ENCODE measurements at regions not wholly inside any gene's neighbourhood (a gene's known extent, or its start where the extent isn't known, plus 50 kb on each side); places are given as distances from the start of the nearest gene placed in this dataset.
"Not testable (repeated sequence)": the region's sequence is repeated elsewhere in the genome, so short reads cannot be mapped to it uniquely, and the experiment has no call there.

DNA sequence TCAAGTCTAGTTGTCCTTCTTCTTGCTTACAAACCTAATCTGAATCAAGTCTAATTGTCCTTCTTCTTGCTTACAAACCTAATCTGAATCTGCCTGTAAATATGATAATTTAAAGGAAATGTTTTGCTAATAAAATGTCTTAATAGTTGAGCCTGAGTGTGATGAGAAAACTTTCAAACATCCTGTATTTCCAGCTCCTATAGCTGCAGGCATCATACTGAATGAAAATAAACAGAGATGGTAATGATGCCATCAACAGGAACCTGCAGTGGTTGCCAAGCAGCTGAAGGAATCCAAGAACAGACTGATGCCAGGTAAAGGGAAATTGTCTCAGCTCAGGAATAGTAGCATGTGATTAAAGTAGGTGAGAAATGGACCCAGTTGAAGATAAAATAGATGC lies 156.1 kb upstream of the IRS4 start:
- ChIA-PET CTCF (no interaction called here), POLR2A (ENCODE audit: low non-redundant PET) (no interaction called here)
- no peak overlapping the region for H3K27ac ChIP-seq (ENCODE audit: low read depth, low read length, poor library complexity, severe bottlenecking)
- no peak overlapping the region for H3K4me3 ChIP-seq (ENCODE audit: low read depth, low read length, poor library complexity, severe bottlenecking)
- no peak for DNase-seq (ENCODE audit: low spot score)
- intact Hi-C loops (cut with micrococcal nuclease; ENCODE audit: unreplicated experiment), result no loop called here
- H3K4me1 ChIP-seq (ENCODE audit: insufficient read depth, low read length, poor library complexity, severe bottlenecking), result no peaks in the 10 kb centered on the region
- BruUV-seq (replicated peaks), result no TSS peak
- TF ChIP-seq, protein P1, sequence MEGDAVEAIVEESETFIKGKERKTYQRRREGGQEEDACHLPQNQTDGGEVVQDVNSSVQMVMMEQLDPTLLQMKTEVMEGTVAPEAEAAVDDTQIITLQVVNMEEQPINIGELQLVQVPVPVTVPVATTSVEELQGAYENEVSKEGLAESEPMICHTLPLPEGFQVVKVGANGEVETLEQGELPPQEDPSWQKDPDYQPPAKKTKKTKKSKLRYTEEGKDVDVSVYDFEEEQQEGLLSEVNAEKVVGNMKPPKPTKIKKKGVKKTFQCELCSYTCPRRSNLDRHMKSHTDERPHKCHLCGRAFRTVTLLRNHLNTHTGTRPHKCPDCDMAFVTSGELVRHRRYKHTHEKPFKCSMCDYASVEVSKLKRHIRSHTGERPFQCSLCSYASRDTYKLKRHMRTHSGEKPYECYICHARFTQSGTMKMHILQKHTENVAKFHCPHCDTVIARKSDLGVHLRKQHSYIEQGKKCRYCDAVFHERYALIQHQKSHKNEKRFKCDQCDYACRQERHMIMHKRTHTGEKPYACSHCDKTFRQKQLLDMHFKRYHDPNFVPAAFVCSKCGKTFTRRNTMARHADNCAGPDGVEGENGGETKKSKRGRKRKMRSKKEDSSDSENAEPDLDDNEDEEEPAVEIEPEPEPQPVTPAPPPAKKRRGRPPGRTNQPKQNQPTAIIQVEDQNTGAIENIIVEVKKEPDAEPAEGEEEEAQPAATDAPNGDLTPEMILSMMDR (conservative IDR thresholded peaks at IDR 0.05; ENCODE audit: low read depth, low read length), result no peak
- TF ChIP-seq EZH2 (IDR thresholded peaks at IDR 0.05; ENCODE audit: borderline replicate concordance, low read depth, low read length, poor library complexity, severe bottlenecking), result no peak
- H3K9me3 ChIP-seq (ENCODE audit: low read depth, low read length, poor library complexity, severe bottlenecking), result no peaks in the 10 kb centered on the region
- no peaks in the 10 kb centered on the region for H3K36me3 ChIP-seq (ENCODE audit: insufficient read depth, low read length, poor library complexity, severe bottlenecking)
- no peaks in the 10 kb centered on the region for H3K27me3 ChIP-seq (replicated peaks; ENCODE audit: insufficient read depth, low read depth, low read length, poor library complexity)

DNA sequence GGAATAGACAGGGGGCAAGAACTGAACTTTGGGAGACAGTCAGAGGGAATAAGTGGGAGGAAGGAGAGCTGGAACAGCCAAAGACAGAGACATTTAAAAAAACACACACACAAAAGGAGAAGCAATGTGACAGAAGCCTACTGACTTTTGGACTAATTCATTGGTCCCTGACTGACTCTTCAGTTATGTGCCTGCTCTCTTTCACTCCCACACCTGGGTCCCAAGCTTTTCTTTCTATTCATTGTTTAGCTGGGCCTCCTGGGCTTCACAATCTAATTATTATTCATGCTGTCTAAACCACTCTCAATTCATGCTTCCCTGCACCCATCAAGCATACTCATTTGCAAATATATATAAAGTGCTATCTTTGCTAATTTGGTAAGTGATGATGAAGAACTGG lies 139.2 kb upstream of the IRS4 start:
- ChIA-PET POLR2A (ENCODE audit: low non-redundant PET) (no interaction called here), CTCF (no interaction called here)
- H3K27me3 ChIP-seq (replicated peaks; ENCODE audit: insufficient read depth, low read depth, low read length, poor library complexity), result no peaks in the 10 kb centered on the region
- H3K36me3 ChIP-seq (ENCODE audit: insufficient read depth, low read length, poor library complexity, severe bottlenecking), result no peaks in the 10 kb centered on the region
- no TSS peak for BruUV-seq (replicated peaks)
- TF ChIP-seq, protein P1 (conservative IDR thresholded peaks at IDR 0.05; ENCODE audit: low read depth, low read length), result no peak
- TF ChIP-seq EZH2 (IDR thresholded peaks at IDR 0.05; ENCODE audit: borderline replicate concordance, low read depth, low read length, poor library complexity, severe bottlenecking), result no peak
- H3K4me3 ChIP-seq (ENCODE audit: low read depth, low read length, poor library complexity, severe bottlenecking), result no peak overlapping the region
- intact Hi-C loops (cut with micrococcal nuclease; ENCODE audit: unreplicated experiment), result no loop called here
- no peaks in the 10 kb centered on the region for H3K9me3 ChIP-seq (ENCODE audit: low read depth, low read length, poor library complexity, severe bottlenecking)
- no peak for DNase-seq (ENCODE audit: low spot score)
- no peak overlapping the region for H3K27ac ChIP-seq (ENCODE audit: low read depth, low read length, poor library complexity, severe bottlenecking)
- H3K4me1 ChIP-seq (ENCODE audit: insufficient read depth, low read length, poor library complexity, severe bottlenecking), result no peaks in the 10 kb centered on the region

DNA sequence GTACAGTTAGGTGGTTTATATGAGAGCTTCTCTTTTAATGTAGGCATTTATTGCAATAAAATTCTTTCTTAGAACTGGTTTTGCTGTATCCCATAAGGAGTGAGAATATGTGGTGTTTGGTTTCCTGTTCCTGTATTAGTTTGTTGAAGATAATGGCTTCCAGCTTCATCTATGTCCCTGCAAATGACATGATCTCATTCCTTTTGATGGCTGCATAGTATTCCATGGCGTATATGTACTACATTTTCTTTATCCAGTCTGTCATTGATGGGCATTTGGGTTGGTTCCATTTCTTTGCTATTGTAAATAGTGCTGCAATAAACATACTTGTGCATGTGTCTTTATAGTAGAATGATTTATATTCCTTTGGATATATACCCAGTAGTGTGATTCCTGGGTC lies 106.7 kb upstream of the IRS4 start:
- H3K27ac ChIP-seq (ENCODE audit: low read depth, low read length, poor library complexity, severe bottlenecking); intact Hi-C loops (cut with micrococcal nuclease; ENCODE audit: unreplicated experiment); H3K4me3 ChIP-seq (ENCODE audit: low read depth, low read length, poor library complexity, severe bottlenecking); H3K27me3 ChIP-seq (replicated peaks; ENCODE audit: insufficient read depth, low read depth, low read length, poor library complexity); H3K4me1 ChIP-seq (ENCODE audit: insufficient read depth, low read length, poor library complexity, severe bottlenecking); CTCF ChIA-PET; H3K36me3 ChIP-seq (ENCODE audit: insufficient read depth, low read length, poor library complexity, severe bottlenecking); H3K9me3 ChIP-seq (ENCODE audit: low read depth, low read length, poor library complexity, severe bottlenecking); DNase-seq (ENCODE audit: low spot score); POLR2A ChIA-PET (ENCODE audit: low non-redundant PET); BruUV-seq (replicated peaks): not testable (repeated sequence)

DNA sequence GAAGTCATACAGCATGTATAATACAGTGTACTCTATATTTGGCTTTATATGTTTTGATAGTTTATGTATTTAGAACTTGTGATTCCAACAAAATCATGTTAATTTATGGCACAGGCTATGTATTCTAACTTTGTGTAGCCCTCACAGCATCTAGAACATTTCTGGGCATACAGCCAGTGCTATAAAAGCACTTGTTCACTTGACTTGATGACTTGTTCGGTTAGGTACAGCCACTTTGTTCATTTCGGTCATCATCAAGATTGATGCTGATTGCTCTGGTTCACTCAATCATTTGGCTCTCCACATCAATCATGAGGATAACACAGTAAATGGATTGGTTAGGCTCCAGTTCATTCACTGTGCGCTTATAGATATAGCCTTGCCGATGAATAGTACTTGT lies 97.6 kb upstream of the IRS4 start:
- DNase-seq (ENCODE audit: low spot score), result no peak
- Histone ChIP-seq H3K27me3 (replicated peaks; ENCODE audit: insufficient read depth, low read depth, low read length, poor library complexity) (no peaks in the 10 kb centered on the region), H3K4me1 (ENCODE audit: insufficient read depth, low read length, poor library complexity, severe bottlenecking) (no peaks in the 10 kb centered on the region), H3K4me3 (ENCODE audit: low read depth, low read length, poor library complexity, severe bottlenecking) (no peak overlapping the region), H3K36me3 (ENCODE audit: insufficient read depth, low read length, poor library complexity, severe bottlenecking) (no peaks in the 10 kb centered on the region), H3K27ac (ENCODE audit: low read depth, low read length, poor library complexity, severe bottlenecking) (no peak overlapping the region), H3K9me3 (ENCODE audit: low read depth, low read length, poor library complexity, severe bottlenecking) (no peaks in the 10 kb centered on the region)
- intact Hi-C loops (cut with micrococcal nuclease; ENCODE audit: unreplicated experiment), result no loop called here
- CTCF ChIA-PET, result no interaction called here
- BruUV-seq (replicated peaks), result no TSS peak
- POLR2A ChIA-PET (ENCODE audit: low non-redundant PET), result no interaction called here
- no peak for TF ChIP-seq EZH2 (IDR thresholded peaks at IDR 0.05; ENCODE audit: borderline replicate concordance, low read depth, low read length, poor library complexity, severe bottlenecking)
- TF ChIP-seq, protein P1 (conservative IDR thresholded peaks at IDR 0.05; ENCODE audit: low read depth, low read length), result no peak
